ENCODE measurements at regions not wholly inside any gene's neighbourhood (a gene's known extent, or its start where the extent isn't known, plus 50 kb on each side); places are given as distances from the start of the nearest gene placed in this dataset.

GRCh38 chr13:37277435-37278144 is 172.1 kb upstream of the CSNK1A1L start:
- intact Hi-C loops (cut with DNase I; ENCODE audit: low total_unique reads): no loop called here
- no peak for DNase-seq
- 59 to 82% (median 64%) methylated on average over 3 of the region's 3 CpGs for WGBS, 5 donors

GRCh38 chr13:37277007-37277406 is 171.5 kb upstream of the CSNK1A1L start:
- H3K36me3 ChIP-seq: no peaks in the 10 kb centered on the region
- no peak overlapping the region for H3K27ac ChIP-seq
- no peak overlapping the region for H3K4me3 ChIP-seq
- TF ChIP-seq CTCF (IDR thresholded peaks at IDR 0.05 in 8 of 11, conservative IDR thresholded peaks at IDR 0.05 in 3 of 11) (no peak), POLR2A (IDR thresholded peaks at IDR 0.05) (no peak), POLR2AphosphoS5 (IDR thresholded peaks at IDR 0.05) (no peak)
- intact Hi-C loops (cut with DNase I; ENCODE audit: low total_unique reads): no loop called here
- WGBS, 5 donors: 93 to 100% (median 97%) methylated on average over 1 of the region's 1 CpG
- no peaks in the 10 kb centered on the region for H3K27me3 ChIP-seq (replicated peaks in 1 of 7)
- no peak for DNase-seq
- H3K9me3 ChIP-seq: peaks cover 0 to 5% (median 0%) of the 10 kb centered on the region in 8 donors
- no peaks in the 10 kb centered on the region for H3K4me1 ChIP-seq

More at GRCh38 chr13:37277435-37278144, 172.1 kb upstream of the CSNK1A1L start:
- peaks cover 0 to 6% (median 0%) of the 10 kb centered on the region in 8 donors for H3K9me3 ChIP-seq
- no peak overlapping the region for H3K4me3 ChIP-seq
- TF ChIP-seq POLR2AphosphoS5 (IDR thresholded peaks at IDR 0.05) (no peak), CTCF (IDR thresholded peaks at IDR 0.05 in 8 of 11, conservative IDR thresholded peaks at IDR 0.05 in 3 of 11) (no peak), POLR2A (IDR thresholded peaks at IDR 0.05) (no peak)
- no peaks in the 10 kb centered on the region for H3K36me3 ChIP-seq
- no peaks in the 10 kb centered on the region for H3K4me1 ChIP-seq
- no peaks in the 10 kb centered on the region for H3K27me3 ChIP-seq (replicated peaks in 1 of 7)
- H3K27ac ChIP-seq: no peak overlapping the region

GRCh38 chr13:37274569-37275497 is 169.4 kb upstream of the CSNK1A1L start:
- Histone ChIP-seq H3K27ac (no peak overlapping the region), H3K4me3 (no peak overlapping the region), H3K27me3 (replicated peaks in 1 of 7) (no peaks in the 10 kb centered on the region), H3K4me1 (no peaks in the 10 kb centered on the region), H3K36me3 (no peaks in the 10 kb centered on the region), H3K9me3 (peaks cover 0 to 17% (median 0%) of the 10 kb centered on the region in 8 donors)
- 84 to 93% (median 86%) methylated on average over 6 of the region's 6 CpGs for WGBS, 5 donors
- no peak for DNase-seq
- no peak for TF ChIP-seq CTCF (IDR thresholded peaks at IDR 0.05 in 8 of 11, conservative IDR thresholded peaks at IDR 0.05 in 3 of 11)
- no peak for TF ChIP-seq POLR2A (IDR thresholded peaks at IDR 0.05)
- TF ChIP-seq POLR2AphosphoS5 (IDR thresholded peaks at IDR 0.05): no peak
- intact Hi-C loops (cut with DNase I; ENCODE audit: low total_unique reads): no loop called here

- TF ChIP-seq POLR2A (IDR thresholded peaks at IDR 0.05) (no peak), POLR2AphosphoS5 (IDR thresholded peaks at IDR 0.05) (no peak), CTCF (IDR thresholded peaks at IDR 0.05 in 8 of 11, conservative IDR thresholded peaks at IDR 0.05 in 3 of 11) (no peak)
- Histone ChIP-seq H3K36me3 (no peaks in the 10 kb centered on the region), H3K27ac (no peak overlapping the region), H3K4me3 (no peak overlapping the region), H3K9me3 (peaks cover 0 to 24% (median 0%) of the 10 kb centered on the region in 8 donors), H3K4me1 (no peaks in the 10 kb centered on the region), H3K27me3 (replicated peaks in 1 of 7) (no peaks in the 10 kb centered on the region)
- intact Hi-C loops (cut with DNase I; ENCODE audit: low total_unique reads): no loop called here
- DNase-seq: no peak
- 43 to 66% (median 59%) methylated on average over 1 of the region's 1 CpG for WGBS, 5 donors
These were observed 168.4 kb upstream of the CSNK1A1L start for GRCh38 chr13:37273836-37274235.
